Upper lobe of left lung (tissue), 4 donors: ENCODE measurements at regions not wholly inside any gene's neighbourhood (a gene's known extent, or its start where the extent isn't known, plus 50 kb on each side); places are given as distances from the start of the nearest gene placed in this dataset.

Experiments
- EP300 ChIP-seq, 4 donors: sonication (generic); formaldehyde crosslinking; IDR thresholded peaks; one replicate each; pipeline ENCODE4 v1.5.1; 2017; ENCODE audit warnings: antibody characterized with exemption in 4 of 4, control low read depth in 2 of 4
- POLR2A ChIP-seq, 4 donors: fragments of 450-650 bp; IDR thresholded peaks; one replicate each; pipeline ENCODE4 v1.5.1; 2016 to 2017; ENCODE audit warnings: antibody characterized with exemption in 4 of 4, mild to moderate bottlenecking in 2 of 4
- POLR2AphosphoS5 ChIP-seq, 2 donors: sonication (generic); formaldehyde crosslinking; IDR thresholded peaks; one replicate each; pipeline ENCODE4 v1.5.1; 2017; ENCODE audit warnings: antibody characterized with exemption in 2 of 2
- TF ChIP-seq, protein P1 (sequence below), 6 experiments: fragments of 450-650 bp in 4 of 6; fragments of 200-600 bp in 2 of 6; sonication (generic) in 2 of 6; IDR thresholded peaks; one replicate each; pipeline ENCODE4 v1.5.1; 2016 to 2019; ENCODE audit warnings: antibody characterized with exemption in 6 of 6

DNA sequence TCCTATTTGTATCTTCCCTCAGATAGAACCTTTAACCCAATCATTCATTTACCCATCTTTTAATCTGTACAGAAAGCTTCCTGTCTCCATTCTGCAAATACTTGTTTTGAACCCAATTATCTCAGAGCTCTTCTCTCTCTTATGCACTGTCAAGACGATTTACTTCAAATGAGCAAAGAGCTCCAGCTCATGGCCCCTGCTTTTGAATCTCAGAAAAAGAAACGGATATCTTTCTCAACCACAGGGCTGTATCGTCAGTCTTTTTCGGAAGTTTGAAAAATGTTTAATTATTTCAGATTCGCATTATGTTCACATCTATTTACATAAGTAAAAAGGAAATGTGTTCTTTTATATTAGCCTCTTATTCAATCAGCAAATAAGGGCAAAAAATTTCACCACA is 322.7 kb upstream of the NBEA start:
- TF ChIP-seq, protein P1, sequence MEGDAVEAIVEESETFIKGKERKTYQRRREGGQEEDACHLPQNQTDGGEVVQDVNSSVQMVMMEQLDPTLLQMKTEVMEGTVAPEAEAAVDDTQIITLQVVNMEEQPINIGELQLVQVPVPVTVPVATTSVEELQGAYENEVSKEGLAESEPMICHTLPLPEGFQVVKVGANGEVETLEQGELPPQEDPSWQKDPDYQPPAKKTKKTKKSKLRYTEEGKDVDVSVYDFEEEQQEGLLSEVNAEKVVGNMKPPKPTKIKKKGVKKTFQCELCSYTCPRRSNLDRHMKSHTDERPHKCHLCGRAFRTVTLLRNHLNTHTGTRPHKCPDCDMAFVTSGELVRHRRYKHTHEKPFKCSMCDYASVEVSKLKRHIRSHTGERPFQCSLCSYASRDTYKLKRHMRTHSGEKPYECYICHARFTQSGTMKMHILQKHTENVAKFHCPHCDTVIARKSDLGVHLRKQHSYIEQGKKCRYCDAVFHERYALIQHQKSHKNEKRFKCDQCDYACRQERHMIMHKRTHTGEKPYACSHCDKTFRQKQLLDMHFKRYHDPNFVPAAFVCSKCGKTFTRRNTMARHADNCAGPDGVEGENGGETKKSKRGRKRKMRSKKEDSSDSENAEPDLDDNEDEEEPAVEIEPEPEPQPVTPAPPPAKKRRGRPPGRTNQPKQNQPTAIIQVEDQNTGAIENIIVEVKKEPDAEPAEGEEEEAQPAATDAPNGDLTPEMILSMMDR (IDR thresholded peaks at IDR 0.05): no peak
- TF ChIP-seq POLR2A (IDR thresholded peaks at IDR 0.05): no peak
- no peak for TF ChIP-seq POLR2AphosphoS5 (IDR thresholded peaks at IDR 0.05)
- no peak for TF ChIP-seq EP300 (IDR thresholded peaks at IDR 0.05)
